ENCODE measurements at regions not wholly inside any gene's neighbourhood (a gene's known extent, or its start where the extent isn't known, plus 50 kb on each side); places are given as distances from the start of the nearest gene placed in this dataset.

DNA sequence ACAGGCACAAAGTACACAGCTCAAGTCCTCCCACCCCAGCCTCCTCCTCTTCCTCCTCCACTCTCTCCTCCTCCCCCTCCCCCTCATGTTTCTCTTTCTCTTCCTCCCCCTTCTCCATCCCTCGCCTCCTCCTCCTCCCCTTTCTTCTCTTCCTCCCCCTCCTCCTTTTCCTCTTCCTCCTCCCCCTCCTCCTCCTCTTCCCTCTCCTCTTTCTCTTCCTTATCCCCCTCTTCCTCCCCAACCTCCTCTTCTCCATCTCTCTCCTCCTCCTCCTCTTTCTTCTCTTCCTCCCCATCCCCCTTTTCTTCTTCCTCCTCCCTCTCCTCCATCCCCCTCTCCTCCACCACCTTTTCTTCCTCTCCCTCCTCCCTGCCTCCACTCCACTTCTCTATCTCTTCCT, 276.3 kb upstream of the TSHZ3 start:
- no peak for ATAC-seq (ENCODE audit: low read depth)
- H2BK15ac ChIP-seq (ENCODE audit: low read depth, low read length) = no peak overlapping the region
- no peak overlapping the region for H3K23ac ChIP-seq (ENCODE audit: low read depth, low read length)
- H2BK5ac ChIP-seq (ENCODE audit: low read depth, low read length, poor library complexity, severe bottlenecking) = no peak overlapping the region
- no peak overlapping the region for H3K27ac ChIP-seq (ENCODE audit: insufficient read depth, low read length)
- no peak overlapping the region for H3K4ac ChIP-seq (ENCODE audit: low read depth, low read length)
- H4K8ac ChIP-seq (ENCODE audit: low read depth in 2 of 2, low read length in 2 of 2) = no peak overlapping the region
- dilution Hi-C loops (cut with HindIII; ENCODE audit: low sequenced_read_pairs, unreplicated experiment) (no loop called here), in situ Hi-C loops (cut with MboI; ENCODE audit: low sequenced_read_pairs) (no loop called here), intact Hi-C loops (cut with micrococcal nuclease) (no loop called here)
- DNase-seq = no peak
- no peak overlapping the region for H4K5ac ChIP-seq (ENCODE audit: low read depth, low read length)
- CTCF ChIA-PET = no interaction called here
- H2AK9ac ChIP-seq (replicated peaks; ENCODE audit: low read depth, low read length, poor library complexity) = no peak overlapping the region
- H3K36me3 ChIP-seq (ENCODE audit: control insufficient read depth, insufficient read depth, low read length) = no peaks in the 10 kb centered on the region
- H3K4me3 ChIP-seq (ENCODE audit: insufficient read depth, low read depth, low read length) = no peak overlapping the region
- 36% methylated on average over 1 of the region's 1 CpG; no CpG with 5 or more reads in 1 of the 2 experiments for WGBS, 2 experiments (ENCODE audit: extremely low coverage in 2 of 2, insufficient read length in 1 of 2)
- no TSS peak for BruUV-seq (replicated peaks)
- TF ChIP-seq RFX5 (IDR thresholded peaks at IDR 0.05; ENCODE audit: low read depth, low read length) = no peak
- TF ChIP-seq CEBPB (IDR thresholded peaks at IDR 0.05; ENCODE audit: low read depth, low read length) = no peak
- no peak for TF ChIP-seq RCOR1 (IDR thresholded peaks at IDR 0.05; ENCODE audit: insufficient replicate concordance, low read length)
- TF ChIP-seq RAD21 (IDR thresholded peaks at IDR 0.05; ENCODE audit: low read length) = no peak
- no peak for TF ChIP-seq USF2 (IDR thresholded peaks at IDR 0.05; ENCODE audit: low read depth, low read length)
- no peak for TF ChIP-seq FOS (IDR thresholded peaks at IDR 0.05; ENCODE audit: low read depth, low read length)
- TF ChIP-seq SMC3 (IDR thresholded peaks at IDR 0.05; ENCODE audit: low read depth, low read length) = no peak
- TF ChIP-seq CTCF (conservative IDR thresholded peaks at IDR 0.05; ENCODE audit: low read depth, low read length) = no peak
- TF ChIP-seq MXI1 (IDR thresholded peaks at IDR 0.05; ENCODE audit: borderline replicate concordance, low read depth, low read length) = no peak
- no peak for TF ChIP-seq MAFK (IDR thresholded peaks at IDR 0.05; ENCODE audit: low read depth, low read length)
- TF ChIP-seq BHLHE40 (IDR thresholded peaks at IDR 0.05; ENCODE audit: low read depth, low read length) = no peak
- no peak for TF ChIP-seq POLR2A (IDR thresholded peaks at IDR 0.05; ENCODE audit: low read depth, low read length)
- TF ChIP-seq CHD1 (IDR thresholded peaks at IDR 0.05; ENCODE audit: low read depth, low read length) = no peak
- TF ChIP-seq NFE2L2 (IDR thresholded peaks at IDR 0.05; ENCODE audit: low read depth, low read length) = no peak
- TF ChIP-seq, protein P1, sequence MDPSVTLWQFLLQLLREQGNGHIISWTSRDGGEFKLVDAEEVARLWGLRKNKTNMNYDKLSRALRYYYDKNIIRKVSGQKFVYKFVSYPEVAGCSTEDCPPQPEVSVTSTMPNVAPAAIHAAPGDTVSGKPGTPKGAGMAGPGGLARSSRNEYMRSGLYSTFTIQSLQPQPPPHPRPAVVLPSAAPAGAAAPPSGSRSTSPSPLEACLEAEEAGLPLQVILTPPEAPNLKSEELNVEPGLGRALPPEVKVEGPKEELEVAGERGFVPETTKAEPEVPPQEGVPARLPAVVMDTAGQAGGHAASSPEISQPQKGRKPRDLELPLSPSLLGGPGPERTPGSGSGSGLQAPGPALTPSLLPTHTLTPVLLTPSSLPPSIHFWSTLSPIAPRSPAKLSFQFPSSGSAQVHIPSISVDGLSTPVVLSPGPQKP (IDR thresholded peaks at IDR 0.05; ENCODE audit: borderline replicate concordance, low read depth, low read length) = no peak
- no peak for TF ChIP-seq MAZ (IDR thresholded peaks at IDR 0.05; ENCODE audit: borderline replicate concordance, low read depth, low read length)
- no peak overlapping the region for H3K56ac ChIP-seq (ENCODE audit: extremely low read depth, insufficient read depth, low read length)
- H3K14ac ChIP-seq (replicated peaks; ENCODE audit: low read depth, low read length) = no peak overlapping the region
- no peak overlapping the region for H2AFZ ChIP-seq (replicated peaks; ENCODE audit: low read length, poor library complexity)
- no peaks in the 10 kb centered on the region for H4K20me1 ChIP-seq (ENCODE audit: insufficient read depth, low read length)
- no peaks in the 10 kb centered on the region; the same call in 1 of the 2 replicates for H3K27me3 ChIP-seq (ENCODE audit: control insufficient read depth, insufficient read depth, low read length)
- H3K4me2 ChIP-seq (ENCODE audit: low read depth, low read length) = no peak overlapping the region
- H3K9ac ChIP-seq (ENCODE audit: low read depth, low read length) = no peak overlapping the region
- H2AK5ac ChIP-seq (ENCODE audit: low read depth, low read length) = no peak overlapping the region
- no peaks in the 10 kb centered on the region for H3K9me1 ChIP-seq (ENCODE audit: insufficient read depth, low read length)
- no peak overlapping the region for H2BK120ac ChIP-seq (ENCODE audit: low read depth, low read length)
- no peak overlapping the region for H2BK20ac ChIP-seq (ENCODE audit: low read depth, low read length)
- H4K91ac ChIP-seq (ENCODE audit: insufficient read depth, low read depth, low read length) = no peak overlapping the region
- POLR2A ChIA-PET (ENCODE audit: unreplicated experiment) = no interaction called here
- H3K79me1 ChIP-seq (ENCODE audit: low read depth in 1 of 2, low read length in 2 of 2) = no peaks in the 10 kb centered on the region
- H3K9me3 ChIP-seq (ENCODE audit: control insufficient read depth, insufficient read depth, low read length) = no peaks in the 10 kb centered on the region
- H3K18ac ChIP-seq (ENCODE audit: low read depth, low read length) = no peak overlapping the region
- H3K4me1 ChIP-seq (ENCODE audit: control insufficient read depth, insufficient read depth, low read length) = no peaks in the 10 kb centered on the region

All from IMR-90 (cell line).